ENCODE measurements at regions not wholly inside any gene's neighbourhood (a gene's known extent, or its start where the extent isn't known, plus 50 kb on each side); places are given as distances from the start of the nearest gene placed in this dataset.

DNA sequence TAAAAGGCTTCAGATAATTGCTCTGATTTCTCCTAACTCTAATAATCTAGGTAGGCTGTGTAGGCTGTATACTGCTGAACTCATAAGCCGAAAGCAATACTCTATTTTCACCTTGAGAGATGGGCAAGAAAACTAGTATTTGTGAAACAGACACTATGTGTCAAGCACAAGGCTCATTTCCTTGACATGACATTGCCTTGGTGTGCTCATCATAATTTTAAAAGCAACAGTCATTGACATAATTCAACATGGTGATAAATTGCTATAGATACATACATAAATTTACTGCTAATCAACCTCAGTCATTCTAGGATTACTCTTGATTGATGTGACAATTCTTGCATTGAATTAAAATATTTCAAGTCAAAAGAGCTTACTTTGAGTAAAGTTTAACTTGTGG is 304.7 kb downstream of the CNTN3 start:
- Histone ChIP-seq H3K4me1 (ENCODE audit: insufficient read depth, low read length) (peaks cover 6% of the 10 kb centered on the region), H2AFZ (ENCODE audit: low read depth, low read length) (no peak overlapping the region), H3K27me3 (ENCODE audit: insufficient read depth, low read length) (no peaks in the 10 kb centered on the region), H3K36me3 (ENCODE audit: insufficient read depth, low read length) (no peaks in the 10 kb centered on the region), H3K4me3 (ENCODE audit: low read length) (no peak overlapping the region), H3K9me3 (ENCODE audit: low read length) (no peaks in the 10 kb centered on the region)

DNA sequence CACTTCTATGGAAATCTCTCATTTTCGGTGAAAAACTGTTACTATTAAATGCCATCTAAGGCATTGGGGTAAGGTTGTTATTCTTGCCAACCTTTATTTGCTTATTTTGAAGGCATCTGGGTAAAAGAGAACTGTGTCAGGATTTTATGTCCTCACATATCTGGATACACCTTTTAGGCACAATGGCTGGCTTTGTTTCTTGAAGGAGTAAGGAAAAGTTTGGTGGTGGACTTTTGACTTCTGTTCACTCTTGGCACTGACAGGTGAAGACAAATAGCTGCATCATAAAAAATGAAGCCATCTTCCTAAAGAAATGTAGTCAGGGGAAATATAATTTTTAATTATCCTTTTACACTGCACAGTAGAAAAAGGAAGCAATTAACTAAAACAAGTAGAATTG is 310.0 kb downstream of the CNTN3 start:
- Histone ChIP-seq H3K27me3 (ENCODE audit: insufficient read depth, low read length) (no peaks in the 10 kb centered on the region), H3K9me3 (ENCODE audit: low read length) (no peaks in the 10 kb centered on the region), H3K36me3 (ENCODE audit: insufficient read depth, low read length) (no peaks in the 10 kb centered on the region), H3K4me3 (ENCODE audit: low read length) (no peak overlapping the region), H3K4me1 (ENCODE audit: insufficient read depth, low read length) (no peaks in the 10 kb centered on the region), H2AFZ (ENCODE audit: low read depth, low read length) (no peak overlapping the region)

GRCh38 chr3:74303711-74304110 is 310.7 kb downstream of the CNTN3 start:
- no peaks in the 10 kb centered on the region for H3K27me3 ChIP-seq (ENCODE audit: insufficient read depth, low read length)
- no peaks in the 10 kb centered on the region for H3K36me3 ChIP-seq (ENCODE audit: insufficient read depth, low read length)
- H2AFZ ChIP-seq (ENCODE audit: low read depth, low read length) = no peak overlapping the region
- no peak overlapping the region for H3K4me3 ChIP-seq (ENCODE audit: low read length)
- H3K9me3 ChIP-seq (ENCODE audit: low read length) = no peaks in the 10 kb centered on the region
- H3K4me1 ChIP-seq (ENCODE audit: insufficient read depth, low read length) = no peaks in the 10 kb centered on the region

- no peak overlapping the region for H2AFZ ChIP-seq (ENCODE audit: low read depth, low read length)
- H3K9me3 ChIP-seq (ENCODE audit: low read length) = no peaks in the 10 kb centered on the region
These were observed 311.5 kb downstream of the CNTN3 start for GRCh38 chr3:74302969-74303368.

GRCh38 chr3:74302281-74302680 is 312.2 kb downstream of the CNTN3 start:
- Histone ChIP-seq H3K4me1 (ENCODE audit: insufficient read depth, low read length) (no peaks in the 10 kb centered on the region), H2AFZ (ENCODE audit: low read depth, low read length) (no peak overlapping the region), H3K27me3 (ENCODE audit: insufficient read depth, low read length) (no peaks in the 10 kb centered on the region), H3K4me3 (ENCODE audit: low read length) (no peak overlapping the region), H3K9me3 (ENCODE audit: low read length) (no peaks in the 10 kb centered on the region), H3K36me3 (ENCODE audit: insufficient read depth, low read length) (no peaks in the 10 kb centered on the region)

More at GRCh38 chr3:74302969-74303368, 311.5 kb downstream of the CNTN3 start:
- Histone ChIP-seq H3K36me3 (ENCODE audit: insufficient read depth, low read length) (no peaks in the 10 kb centered on the region), H3K4me3 (ENCODE audit: low read length) (no peak overlapping the region), H3K4me1 (ENCODE audit: insufficient read depth, low read length) (no peaks in the 10 kb centered on the region), H3K27me3 (ENCODE audit: insufficient read depth, low read length) (no peaks in the 10 kb centered on the region)

- Histone ChIP-seq H3K4me3 (ENCODE audit: low read length) (no peak overlapping the region), H3K9me3 (ENCODE audit: low read length) (no peaks in the 10 kb centered on the region), H3K27me3 (ENCODE audit: insufficient read depth, low read length) (no peaks in the 10 kb centered on the region), H3K36me3 (ENCODE audit: insufficient read depth, low read length) (no peaks in the 10 kb centered on the region), H2AFZ (ENCODE audit: low read depth, low read length) (no peak overlapping the region), H3K4me1 (ENCODE audit: insufficient read depth, low read length) (no peaks in the 10 kb centered on the region)
These were observed 313.4 kb downstream of the CNTN3 start for GRCh38 chr3:74301056-74301455.

GRCh38 chr3:74295479-74295878 is 319.0 kb downstream of the CNTN3 start:
- Histone ChIP-seq H3K36me3 (ENCODE audit: insufficient read depth, low read length) (no peaks in the 10 kb centered on the region), H3K4me3 (ENCODE audit: low read length) (no peak overlapping the region), H3K27me3 (ENCODE audit: insufficient read depth, low read length) (no peaks in the 10 kb centered on the region), H2AFZ (ENCODE audit: low read depth, low read length) (no peak overlapping the region), H3K9me3 (ENCODE audit: low read length) (no peaks in the 10 kb centered on the region), H3K4me1 (ENCODE audit: insufficient read depth, low read length) (no peaks in the 10 kb centered on the region)

- Histone ChIP-seq H3K36me3 (ENCODE audit: insufficient read depth, low read length) (no peaks in the 10 kb centered on the region), H3K4me3 (ENCODE audit: low read length) (no peak overlapping the region), H3K9me3 (ENCODE audit: low read length) (no peaks in the 10 kb centered on the region), H3K4me1 (ENCODE audit: insufficient read depth, low read length) (peaks cover 2% of the 10 kb centered on the region), H2AFZ (ENCODE audit: low read depth, low read length) (no peak overlapping the region), H3K27me3 (ENCODE audit: insufficient read depth, low read length) (no peaks in the 10 kb centered on the region)
These were observed 325.7 kb downstream of the CNTN3 start for GRCh38 chr3:74288761-74289160.

DNA sequence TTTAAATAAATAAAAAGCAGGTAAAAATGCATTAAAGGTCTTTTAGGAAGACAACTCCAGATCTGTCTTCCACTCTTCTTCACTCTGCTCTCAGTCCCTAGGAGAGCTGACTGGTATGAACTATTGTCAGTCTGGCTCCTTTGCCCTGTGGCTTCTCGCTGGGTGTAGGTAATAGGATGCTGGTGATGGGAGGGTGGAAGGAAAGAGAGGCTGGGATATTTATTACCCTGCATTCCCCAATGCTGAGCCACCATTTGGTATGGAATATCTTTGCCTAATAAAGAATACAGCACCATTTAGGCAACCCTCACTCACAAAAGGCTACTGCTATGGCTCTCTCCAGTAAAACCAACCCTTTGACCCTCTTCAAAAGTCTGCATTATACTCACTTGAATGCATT is 326.9 kb downstream of the CNTN3 start:
- Histone ChIP-seq H3K9me3 (ENCODE audit: low read length) (no peaks in the 10 kb centered on the region), H2AFZ (ENCODE audit: low read depth, low read length) (no peak overlapping the region), H3K27me3 (ENCODE audit: insufficient read depth, low read length) (no peaks in the 10 kb centered on the region)

DNA sequence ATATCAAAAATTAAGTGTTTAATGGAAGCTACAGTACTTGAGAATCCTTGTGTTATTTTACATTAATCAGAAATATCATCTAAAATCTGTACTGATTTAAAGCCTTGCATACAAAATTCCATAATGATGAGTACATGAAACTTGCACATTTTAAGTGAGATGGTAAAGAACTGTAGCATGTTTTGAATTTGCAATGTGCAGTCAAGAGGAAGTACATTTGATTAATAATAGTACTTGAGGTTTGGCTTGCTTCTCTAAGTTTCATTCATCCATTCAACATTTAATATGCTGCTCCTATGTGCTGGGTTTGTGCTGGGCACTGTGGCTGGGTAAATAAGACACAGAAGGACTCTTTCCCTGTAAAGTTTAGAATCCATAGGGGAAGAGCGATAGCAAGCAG is 332.3 kb downstream of the CNTN3 start:
- no peaks in the 10 kb centered on the region for H3K27me3 ChIP-seq (ENCODE audit: insufficient read depth, low read length)
- H3K4me3 ChIP-seq (ENCODE audit: low read length) = no peak overlapping the region
- H2AFZ ChIP-seq (ENCODE audit: low read depth, low read length) = no peak overlapping the region
- no peaks in the 10 kb centered on the region for H3K9me3 ChIP-seq (ENCODE audit: low read length)
- H3K36me3 ChIP-seq (ENCODE audit: insufficient read depth, low read length) = no peaks in the 10 kb centered on the region
- H3K4me1 ChIP-seq (ENCODE audit: insufficient read depth, low read length) = peaks cover 2% of the 10 kb centered on the region

More for the DNA sequence above, 326.9 kb downstream of the CNTN3 start:
- Histone ChIP-seq H3K4me3 (ENCODE audit: low read length) (no peak overlapping the region), H3K36me3 (ENCODE audit: insufficient read depth, low read length) (no peaks in the 10 kb centered on the region), H3K4me1 (ENCODE audit: insufficient read depth, low read length) (peaks cover 2% of the 10 kb centered on the region)

GRCh38 chr3:74281705-74282104 is 332.8 kb downstream of the CNTN3 start:
- no peaks in the 10 kb centered on the region for H3K36me3 ChIP-seq (ENCODE audit: insufficient read depth, low read length)
- no peak overlapping the region for H2AFZ ChIP-seq (ENCODE audit: low read depth, low read length)
- no peaks in the 10 kb centered on the region for H3K27me3 ChIP-seq (ENCODE audit: insufficient read depth, low read length)
- no peaks in the 10 kb centered on the region for H3K9me3 ChIP-seq (ENCODE audit: low read length)
- no peak overlapping the region for H3K4me3 ChIP-seq (ENCODE audit: low read length)
- H3K4me1 ChIP-seq (ENCODE audit: insufficient read depth, low read length) = no peaks in the 10 kb centered on the region

GRCh38 chr3:74273555-74274402 is 340.7 kb downstream of the CNTN3 start:
- Histone ChIP-seq H3K9me3 (ENCODE audit: low read length) (no peaks in the 10 kb centered on the region), H2AFZ (ENCODE audit: low read depth, low read length) (no peak overlapping the region), H3K4me1 (ENCODE audit: insufficient read depth, low read length) (no peaks in the 10 kb centered on the region), H3K27me3 (ENCODE audit: insufficient read depth, low read length) (no peaks in the 10 kb centered on the region), H3K36me3 (ENCODE audit: insufficient read depth, low read length) (no peaks in the 10 kb centered on the region), H3K4me3 (ENCODE audit: low read length) (no peak overlapping the region)

GRCh38 chr3:74273091-74273490 is 341.4 kb downstream of the CNTN3 start:
- Histone ChIP-seq H3K9me3 (ENCODE audit: low read length) (no peaks in the 10 kb centered on the region), H3K27me3 (ENCODE audit: insufficient read depth, low read length) (no peaks in the 10 kb centered on the region), H2AFZ (ENCODE audit: low read depth, low read length) (no peak overlapping the region), H3K4me3 (ENCODE audit: low read length) (no peak overlapping the region), H3K36me3 (ENCODE audit: insufficient read depth, low read length) (no peaks in the 10 kb centered on the region), H3K4me1 (ENCODE audit: insufficient read depth, low read length) (no peaks in the 10 kb centered on the region)

GRCh38 chr3:74271541-74271940 is 342.9 kb downstream of the CNTN3 start:
- Histone ChIP-seq H3K27me3 (ENCODE audit: insufficient read depth, low read length) (no peaks in the 10 kb centered on the region), H3K4me1 (ENCODE audit: insufficient read depth, low read length) (no peaks in the 10 kb centered on the region), H3K36me3 (ENCODE audit: insufficient read depth, low read length) (no peaks in the 10 kb centered on the region), H3K9me3 (ENCODE audit: low read length) (no peaks in the 10 kb centered on the region), H3K4me3 (ENCODE audit: low read length) (no peak overlapping the region), H2AFZ (ENCODE audit: low read depth, low read length) (no peak overlapping the region)

Measured in neuron (in vitro differentiated cells).